ENCODE measurements at regions not wholly inside any gene's neighbourhood (a gene's known extent, or its start where the extent isn't known, plus 50 kb on each side); places are given as distances from the start of the nearest gene placed in this dataset.

DNA sequence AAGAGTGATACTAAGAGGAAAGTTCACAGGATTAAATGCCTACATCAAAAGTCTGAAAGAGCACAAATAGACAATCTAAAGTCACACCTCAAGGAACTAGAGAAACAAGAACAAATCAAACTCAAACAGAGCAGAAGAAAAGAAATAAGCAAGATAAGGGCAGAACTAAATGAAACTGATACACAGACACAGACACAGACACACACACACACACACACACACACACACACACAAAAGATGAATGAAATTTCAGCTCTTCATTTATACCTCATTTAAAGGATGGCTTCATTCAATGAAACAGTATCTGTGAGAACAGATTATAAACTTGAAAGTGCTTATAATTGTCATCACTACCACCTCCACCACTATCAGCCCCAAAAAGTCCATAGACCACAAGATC is 428.9 kb downstream of the MBD2 start (continued):
- no peak for TF ChIP-seq ZFP36 (IDR thresholded peaks at IDR 0.05; ENCODE audit: borderline replicate concordance, low read depth, low read length, partially characterized antibody)
- no peak for TF ChIP-seq ZNF317 (CRISPR knock-in tag; IDR thresholded peaks at IDR 0.05)
- no peak for TF ChIP-seq ZNF343 (CRISPR knock-in tag; IDR thresholded peaks at IDR 0.05)
- TF ChIP-seq TBL1XR1 (IDR thresholded peaks at IDR 0.05; ENCODE audit: borderline replicate concordance, low read length, partially characterized antibody), result no peak
- TF ChIP-seq TAF1 (CRISPR knock-in tag; IDR thresholded peaks at IDR 0.05), result no peak

- CTCF ChIA-PET (ENCODE audit: low intra/inter-chr PET ratio, low total read pairs), result no interaction called here
- no peak overlapping the region for H2AFZ ChIP-seq (ENCODE audit: low read length)
- no peak for ATAC-seq
These were observed 429.4 kb downstream of the MBD2 start for GRCh38 chr18:53795061-53795460.

More at GRCh38 chr18:53795061-53795460, 429.4 kb downstream of the MBD2 start:
- Histone ChIP-seq H3K79me2 (ENCODE audit: insufficient read depth, low read length) (no peaks in the 10 kb centered on the region), H3K9me3 (ENCODE audit: low read length) (peaks cover 5% of the 10 kb centered on the region; the same call in 1 of the 2 replicates), H3K4me1 (ENCODE audit: insufficient read depth, low read length) (no peaks in the 10 kb centered on the region), H3K36me3 (replicated peaks in 1 of 2; ENCODE audit: control insufficient read depth in 1 of 2, insufficient read depth in 2 of 2, low read length in 2 of 2) (no peaks in the 10 kb centered on the region), H3K4me3 (replicated peaks in 1 of 3; ENCODE audit: insufficient read depth in 1 of 3, low read depth in 2 of 3, low read length in 3 of 3) (no peak overlapping the region), H4K20me1 (ENCODE audit: insufficient read depth, low read length) (no peaks in the 10 kb centered on the region), H3K27ac (ENCODE audit: extremely low read length, insufficient read depth, low read length) (no peak overlapping the region), H3K27me3 (ENCODE audit: control insufficient read depth in 1 of 2, insufficient read depth in 2 of 2, low read length in 2 of 2) (no peaks in the 10 kb centered on the region), H3K9ac (ENCODE audit: insufficient read depth, low read depth, low read length) (no peak overlapping the region), H3K4me2 (ENCODE audit: low read depth, low read length) (no peak overlapping the region)
- BruUV-seq (replicated peaks), result no TSS peak
- POLR2A ChIA-PET, result no interaction called here
- DNase-seq (ENCODE audit: low spot score) (no peak), FAIRE-seq (no peak)
- TF ChIP-seq GLMP (CRISPR knock-in tag; IDR thresholded peaks at IDR 0.05; ENCODE audit: borderline replicate concordance) (no peak), ZNF10 (CRISPR knock-in tag; IDR thresholded peaks at IDR 0.05; ENCODE audit: borderline replicate concordance, low read depth) (no peak), MTF2 (CRISPR knock-in tag; IDR thresholded peaks at IDR 0.05; ENCODE audit: borderline replicate concordance) (no peak), CBFB (CRISPR knock-in tag; IDR thresholded peaks at IDR 0.05) (no peak), NAIF1 (CRISPR knock-in tag; IDR thresholded peaks at IDR 0.05; ENCODE audit: borderline replicate concordance) (no peak), MYPOP (CRISPR knock-in tag; IDR thresholded peaks at IDR 0.05) (no peak), ARNT (IDR thresholded peaks at IDR 0.05) (no peak), ATF7-NPFF (CRISPR knock-in tag; IDR thresholded peaks at IDR 0.05; ENCODE audit: low read depth) (no peak), ZSCAN12 (CRISPR knock-in tag; IDR thresholded peaks at IDR 0.05) (no peak), NR1H2 (CRISPR knock-in tag; IDR thresholded peaks at IDR 0.05; ENCODE audit: borderline replicate concordance, low read depth) (no peak), CHD4 (IDR thresholded peaks at IDR 0.05; ENCODE audit: borderline replicate concordance, low read length) (no peak), POGZ (CRISPR knock-in tag; IDR thresholded peaks at IDR 0.05) (no peak)
- TF ChIP-seq, protein P1, sequence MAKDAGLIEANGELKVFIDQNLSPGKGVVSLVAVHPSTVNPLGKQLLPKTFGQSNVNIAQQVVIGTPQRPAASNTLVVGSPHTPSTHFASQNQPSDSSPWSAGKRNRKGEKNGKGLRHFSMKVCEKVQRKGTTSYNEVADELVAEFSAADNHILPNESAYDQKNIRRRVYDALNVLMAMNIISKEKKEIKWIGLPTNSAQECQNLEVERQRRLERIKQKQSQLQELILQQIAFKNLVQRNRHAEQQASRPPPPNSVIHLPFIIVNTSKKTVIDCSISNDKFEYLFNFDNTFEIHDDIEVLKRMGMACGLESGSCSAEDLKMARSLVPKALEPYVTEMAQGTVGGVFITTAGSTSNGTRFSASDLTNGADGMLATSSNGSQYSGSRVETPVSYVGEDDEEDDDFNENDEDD (CRISPR knock-in tag; IDR thresholded peaks at IDR 0.05; ENCODE audit: borderline replicate concordance), result no peak
- 5% methylated on average over 3 of the region's 3 CpGs for WGBS (ENCODE audit: low lambda C conversion rate)
- in situ Hi-C loops (cut with HindIII; ENCODE audit: extremely low pct_ligation_motif_present, low pct_unique_long_range_greater_than_20kb) (no loop called here), intact Hi-C loops (cut with micrococcal nuclease; ENCODE audit: unreplicated experiment) (no loop called here)

Data from HepG2 (cell line).